ENCODE measurements at regions not wholly inside any gene's neighbourhood (a gene's known extent, or its start where the extent isn't known, plus 50 kb on each side); places are given as distances from the start of the nearest gene placed in this dataset.

- TF ChIP-seq CHD7 (IDR thresholded peaks at IDR 0.05; ENCODE audit: low read depth, low read length) (no peak), CBFA2T2 (conservative IDR thresholded peaks at IDR 0.05) (no peak), CBFA2T3 (IDR thresholded peaks at IDR 0.05) (no peak)
These were observed 241.4 kb downstream of the BMP4 start (continued) for GRCh38 chr14:53715193-53715721.
